ENCODE measurements at regions not wholly inside any gene's neighbourhood (a gene's known extent, or its start where the extent isn't known, plus 50 kb on each side); places are given as distances from the start of the nearest gene placed in this dataset.

GRCh38 chr4:148850257-148850995, 408.2 kb upstream of the NR3C2 start:
- Histone ChIP-seq H3K56ac (replicated peaks; ENCODE audit: insufficient read length, low read depth, low read length) (no peak overlapping the region), H2AK5ac (ENCODE audit: low read depth, low read length) (no peak overlapping the region), H3K4me2 (ENCODE audit: insufficient read depth in 1 of 2, low read depth in 2 of 2, low read length in 2 of 2) (no peak overlapping the region), H3K9ac (replicated peaks in 1 of 4; ENCODE audit: extremely low read depth in 1 of 4, low read depth in 3 of 4, low read length in 3 of 4) (no peak overlapping the region), H3K36me3 (ENCODE audit: control insufficient read depth in 2 of 4, insufficient read depth in 4 of 4, low read length in 3 of 4) (no peaks in the 10 kb centered on the region), H4K20me1 (replicated peaks in 1 of 2; ENCODE audit: control insufficient read depth in 1 of 2, insufficient read depth in 2 of 2, low read length in 2 of 2) (no peaks in the 10 kb centered on the region), H4K8ac (ENCODE audit: extremely low read depth, insufficient read depth, low read length) (no peak overlapping the region), H2BK120ac (replicated peaks; ENCODE audit: low read depth, low read length) (no peak overlapping the region), H2BK5ac (ENCODE audit: low read depth, low read length) (no peak overlapping the region), H2BK20ac (ENCODE audit: low read length) (no peak overlapping the region), H3K4me3 (ENCODE audit: extremely low read depth in 1 of 4, insufficient read depth in 2 of 4, low read depth in 3 of 4, low read length in 4 of 4) (no peak overlapping the region), H4K5ac (ENCODE audit: insufficient read length, low read depth, low read length) (no peak overlapping the region), H2BK15ac (ENCODE audit: low read length) (no peak overlapping the region), H2BK12ac (ENCODE audit: low read depth, low read length) (no peak overlapping the region), H3K4ac (replicated peaks; ENCODE audit: insufficient read length, low read depth, low read length) (no peak overlapping the region), H3K27me3 (replicated peaks in 1 of 4; ENCODE audit: control insufficient read depth in 3 of 4, extremely low read depth in 1 of 4, insufficient read depth in 3 of 4, low read length in 3 of 4) (peaks cover 0 to 1% (median 0%) of the 10 kb centered on the region in 4 experiments; a peak in 2 of 7 replicates), H4K91ac (replicated peaks; ENCODE audit: insufficient read length, low read length) (no peak overlapping the region), H3K14ac (ENCODE audit: insufficient read length) (no peak overlapping the region), H3K9me3 (ENCODE audit: insufficient read depth in 2 of 2, low read depth in 1 of 2, low read length in 1 of 2) (no peaks in the 10 kb centered on the region), H2AFZ (ENCODE audit: low read length) (no peak overlapping the region), H3K27ac (ENCODE audit: low read depth, low read length) (no peak overlapping the region), H3K4me1 (replicated peaks in 1 of 4; ENCODE audit: control insufficient read depth in 3 of 4, insufficient read depth in 4 of 4, low read length in 3 of 4) (0 out of 7 replicates have a peak, but pooled peaks cover 0 to 2% (median 0%) of the 10 kb centered on the region in 4 experiments), H3K23ac (ENCODE audit: insufficient read length) (no peak overlapping the region), H3K79me1 (ENCODE audit: low read depth, low read length) (no peaks in the 10 kb centered on the region), H3K18ac (ENCODE audit: extremely low read depth, low read length) (no peak overlapping the region), H3K79me2 (ENCODE audit: control insufficient read depth in 1 of 2, insufficient read depth in 2 of 2, low read length in 2 of 2) (no peaks in the 10 kb centered on the region), H3K23me2 (ENCODE audit: low read depth, low read length) (peaks cover 2% of the 10 kb centered on the region; the same call in 1 of the 2 replicates)
- 74% methylated on average over 2 of the region's 2 CpGs; no CpG with 5 or more reads in 1 of the 2 experiments for WGBS, 2 experiments (ENCODE audit: extremely low coverage in 1 of 2, insufficient coverage in 1 of 2, insufficient read length in 1 of 2, insufficient replicate concordance in 2 of 2, low coverage in 1 of 2, low lambda C conversion rate in 2 of 2, missing lambda C conversion rate in 1 of 2)
- FAIRE-seq (no peak), DNase-seq (ENCODE audit: low read depth in 1 of 2, low spot score in 2 of 2) (no peak)
- ChIA-PET POLR2A (ENCODE audit: partially characterized antibody) (no interaction called here), CTCF (ENCODE audit: partially characterized antibody) (interaction anchor here (0.7 to 1.7 kb wide), 2 partner anchors 11 to 14 kb away, joined by 3 to 4 read pairs; no protein-coding TSS in a partner anchor)
- no peak for TF ChIP-seq POLR2AphosphoS5 (IDR thresholded peaks at IDR 0.05; ENCODE audit: low read depth, low read length)
- TF ChIP-seq E2F6 (IDR thresholded peaks at IDR 0.05) = no peak
- TF ChIP-seq SIN3A (conservative IDR thresholded peaks at IDR 0.05 in 1 of 2, IDR thresholded peaks at IDR 0.05 in 1 of 2; ENCODE audit: low read depth in 1 of 2, low read length in 2 of 2) = no peak
- TF ChIP-seq CTBP2 (IDR thresholded peaks at IDR 0.05; ENCODE audit: borderline replicate concordance, insufficient read depth, insufficient read length, low read length) = no peak
- TF ChIP-seq MAFK (IDR thresholded peaks at IDR 0.05; ENCODE audit: low read depth, low read length) = no peak
- no peak for TF ChIP-seq ATF3 (IDR thresholded peaks at IDR 0.05; ENCODE audit: insufficient read depth, low read depth, low read length)
- TF ChIP-seq BCL11A (IDR thresholded peaks at IDR 0.05; ENCODE audit: low read depth in 2 of 2, low read length in 2 of 2) = no peak
- no peak for TF ChIP-seq RNF2 (IDR thresholded peaks at IDR 0.05; ENCODE audit: borderline replicate concordance, low read depth, low read length, missing control alignments, poor library complexity, severe bottlenecking)
- no peak for TF ChIP-seq POLR2A (IDR thresholded peaks at IDR 0.05; ENCODE audit: control extremely low read depth in 1 of 2, low read depth in 2 of 2, low read length in 2 of 2)
- no peak for TF ChIP-seq SRF (IDR thresholded peaks at IDR 0.05; ENCODE audit: low read depth, low read length)
- TF ChIP-seq PHF8 (conservative IDR thresholded peaks at IDR 0.05; ENCODE audit: low read depth, low read length) = no peak

Measured in H1 (cell line).